GM10248 (cell line): ENCODE measurements at regions not wholly inside any gene's neighbourhood (a gene's known extent, or its start where the extent isn't known, plus 50 kb on each side); places are given as distances from the start of the nearest gene placed in this dataset.
"Not testable (repeated sequence)": the region's sequence is repeated elsewhere in the genome, so short reads cannot be mapped to it uniquely, and the experiment has no call there.

Source experiments
- CTCF ChIA-PET: fragments of 300-600 bp; sonication (Branson Sonifier 250); formaldehyde crosslinking; extraction: SDS; loops from one replicate; lab custom pipeline; 2021; ENCODE audit warnings: antibody characterized with exemption; lab: Yijun Ruan, JAX
- POLR2A ChIA-PET: fragments of 350-650 bp; sonication (Branson Sonifier 250); formaldehyde crosslinking; extraction: SDS; loops from one replicate; lab custom pipeline; 2020; ENCODE audit warnings: antibody characterized with exemption; lab: Yijun Ruan, JAX
- DNase-seq: peaks from one replicate; pipeline ENCODE4 v3.0.0; 2012; ENCODE audit errors: extremely low spot score
- CTCF ChIP-seq: IDR thresholded peaks from 2 replicates; pipeline ENCODE4 v1.5.1; 2012; ENCODE audit warnings: mild to moderate bottlenecking, low read depth; ENCODE audit errors: extremely low read depth, missing control alignments, control extremely low read depth

- ChIA-PET POLR2A (no interaction called here), CTCF (interaction anchor here (1.0 kb wide), 1 partner anchor 11 kb away, joined by 3 read pairs; no protein-coding TSS in a partner anchor)
- TF ChIP-seq CTCF = no peak
- no peak for DNase-seq
Observed at GRCh38 chr3:3662610-3663009, 136.6 kb upstream of the LRRN1 start.

- ChIA-PET POLR2A (no interaction called here), CTCF (interaction anchor here (0.9 to 2.7 kb wide), 6 partner anchors 9 to 343 kb away, joined by 3 to 8 read pairs (median 3); no protein-coding TSS in a partner anchor)
- no peak for TF ChIP-seq CTCF
- DNase-seq = no peak
Observed at GRCh38 chr3:3654916-3655315, 144.3 kb upstream of the LRRN1 start.

- no peak for TF ChIP-seq CTCF
- CTCF ChIA-PET = interaction anchor here (1.7 kb wide), 1 partner anchor 9 kb away, joined by 5 read pairs; no protein-coding TSS in a partner anchor
- DNase-seq = no peak
- POLR2A ChIA-PET = no interaction called here
Observed at GRCh38 chr3:3648988-3649679, 150.1 kb upstream of the LRRN1 start.

GRCh38 chr3:3646934-3647333 lies 152.3 kb upstream of the LRRN1 start:
- DNase-seq = no peak
- TF ChIP-seq CTCF = no peak
- ChIA-PET POLR2A (no interaction called here), CTCF (interaction anchor here (1.5 kb wide), 1 partner anchor 20 kb away, joined by 4 read pairs; no protein-coding TSS in a partner anchor)

- peak; percentile 20 for DNase-seq
- CTCF ChIA-PET = interaction anchor here (0.9 to 1.5 kb wide), 5 partner anchors 8 to 446 kb away, joined by 3 to 4 read pairs (median 3); no protein-coding TSS in a partner anchor
- POLR2A ChIA-PET = not testable (repeated sequence)
Observed at GRCh38 chr3:3646103-3646844, 153.0 kb upstream of the LRRN1 start.

GRCh38 chr3:3641877-3642455 lies 157.3 kb upstream of the LRRN1 start:
- TF ChIP-seq CTCF = no peak
- ChIA-PET POLR2A (no interaction called here), CTCF (interaction anchor here (1.1 to 1.9 kb wide), 4 partner anchors 9 to 29 kb away, joined by 3 to 5 read pairs (median 4); no protein-coding TSS in a partner anchor)
- no peak for DNase-seq
